Liver (tissue), 7 donors: ENCODE measurements at regions not wholly inside any gene's neighbourhood (a gene's known extent, or its start where the extent isn't known, plus 50 kb on each side); places are given as distances from the start of the nearest gene placed in this dataset.

Source experiments
- DNase-seq: peaks from one replicate; pipeline ENCODE4 v3.0.0-alpha.2; 2017; ENCODE audit warnings: low spot score
- H3K27ac ChIP-seq, 2 donors: one replicate each; pipeline ENCODE4 v1.7.0; 2013; ENCODE audit warnings: inconsistent platforms in 2 of 2, low read length in 2 of 2, control low read depth in 1 of 2, low read depth in 1 of 2, mild to moderate bottlenecking in 1 of 2
- H3K27me3 ChIP-seq, 4 donors: one replicate each; pipeline versions ENCODE4 v1.6.1 to v1.7.0; 2013; ENCODE audit warnings: low read length in 3 of 4, inconsistent platforms in 1 of 4, mild to moderate bottlenecking in 1 of 4, moderate library complexity in 1 of 4; ENCODE audit not compliant: control insufficient read depth in 4 of 4, insufficient read depth in 4 of 4
- H3K36me3 ChIP-seq, 4 donors: one replicate each; pipeline versions ENCODE4 v1.6.1 to v1.7.0; 2013; ENCODE audit warnings: low read length in 3 of 4, mild to moderate bottlenecking in 3 of 4, low read depth in 1 of 4, moderate library complexity in 1 of 4; ENCODE audit not compliant: control insufficient read depth in 4 of 4, insufficient read depth in 3 of 4
- H3K4me1 ChIP-seq, 4 donors: one replicate each; pipeline versions ENCODE4 v1.6.1 to v1.7.0; 2013; ENCODE audit warnings: low read length in 3 of 4, mild to moderate bottlenecking in 3 of 4, moderate library complexity in 1 of 4; ENCODE audit not compliant: control insufficient read depth in 4 of 4, insufficient read depth in 4 of 4
- H3K4me3 ChIP-seq, 3 donors: one replicate each; pipeline versions ENCODE4 v1.6.1 to v1.7.0; 2013; ENCODE audit warnings: low read length in 3 of 3, control low read depth in 1 of 3, low read depth in 1 of 3, mild to moderate bottlenecking in 1 of 3
- H3K9ac ChIP-seq, 2 donors: one replicate each; pipeline ENCODE4 v1.7.0; 2013; ENCODE audit warnings: low read length in 2 of 2, mild to moderate bottlenecking in 2 of 2, moderate library complexity in 2 of 2, control low read depth in 1 of 2, low read depth in 1 of 2
- H3K9me3 ChIP-seq, 4 donors: one replicate each; pipeline versions ENCODE4 v1.6.1 to v1.7.0; 2013; ENCODE audit warnings: low read length in 3 of 4; ENCODE audit not compliant: control insufficient read depth in 4 of 4
- EGR1 ChIP-seq, 2 donors: IDR thresholded peaks; 2 replicates each; pipeline ENCODE4 v1.6.1; 2016 to 2018; ENCODE audit warnings: antibody characterized with exemption in 2 of 2, low read depth in 2 of 2
- FOXA1 ChIP-seq: IDR thresholded peaks from 2 replicates; pipeline ENCODE4 v1.6.1; 2016; ENCODE audit warnings: antibody characterized with exemption
- FOXA2 ChIP-seq: IDR thresholded peaks from 2 replicates; pipeline ENCODE4 v1.6.1; 2016; ENCODE audit warnings: antibody characterized with exemption
- GABPA ChIP-seq, 2 donors: IDR thresholded peaks in 1 of 2; conservative IDR thresholded peaks in 1 of 2; 2 replicates each; pipeline ENCODE4 v1.6.1; 2016; ENCODE audit warnings: antibody characterized with exemption in 2 of 2, mild to moderate bottlenecking in 1 of 2, moderate library complexity in 1 of 2
- HNF4G ChIP-seq: IDR thresholded peaks from 2 replicates; pipeline ENCODE4 v1.6.1; 2016; ENCODE audit warnings: antibody characterized with exemption
- MAX ChIP-seq: IDR thresholded peaks from 2 replicates; pipeline ENCODE4 v1.6.1; 2016; ENCODE audit warnings: antibody characterized with exemption
- REST ChIP-seq: IDR thresholded peaks from 2 replicates; pipeline ENCODE4 v1.6.1; 2016; ENCODE audit warnings: antibody characterized with exemption, mild to moderate bottlenecking
- RXRA ChIP-seq, 2 donors: IDR thresholded peaks; 2 replicates each; pipeline ENCODE4 v1.6.1; 2017 to 2018; ENCODE audit warnings: antibody characterized with exemption in 2 of 2, mild to moderate bottlenecking in 1 of 2
- SP1 ChIP-seq: IDR thresholded peaks from 2 replicates; pipeline ENCODE4 v1.6.1; 2018; ENCODE audit warnings: antibody characterized with exemption, mild to moderate bottlenecking
- TAF1 ChIP-seq: conservative IDR thresholded peaks from 2 replicates; pipeline ENCODE4 v1.6.1; 2016; ENCODE audit warnings: antibody characterized with exemption, mild to moderate bottlenecking
- ZBTB33 ChIP-seq: IDR thresholded peaks from 2 replicates; pipeline ENCODE4 v1.6.1; 2016; ENCODE audit warnings: antibody characterized with exemption
- WGBS: extraction: QIAGEN DNeasy Blood & Tissue Kit; methylation state at CpG from one replicate; pipeline ENCODE4 v1.1.7; 2013; 5-methylcytosine and 5-hydroxymethylcytosine counted together
- donor health status: healthy.
- donor health status: healthy.
- donor health status: healthy.
- donor health status: healthy.

- Histone ChIP-seq H3K36me3 (no peaks in the 10 kb centered on the region), H3K9ac (no peak overlapping the region), H3K27ac (peak overlapping the region; percentile 11 to 97), H3K27me3 (no peaks in the 10 kb centered on the region), H3K4me1 (peaks cover 9 to 35% (median 30%) of the 10 kb centered on the region in 4 donors), H3K9me3 (no peaks in the 10 kb centered on the region), H3K4me3 (no peak overlapping the region)
- TF ChIP-seq EGR1 (IDR thresholded peaks at IDR 0.05; ENCODE audit: low read depth in 2 of 2), result no peak
- no peak for TF ChIP-seq FOXA1
- TF ChIP-seq ZBTB33, result no peak
- no peak for TF ChIP-seq RXRA (IDR thresholded peaks at IDR 0.05)
- TF ChIP-seq SP1, result no peak
- no peak for TF ChIP-seq GABPA (IDR thresholded peaks at IDR 0.05 in 1 of 2, conservative IDR thresholded peaks at IDR 0.05 in 1 of 2)
- TF ChIP-seq HNF4G, result no peak
- no peak for TF ChIP-seq TAF1
- no peak for TF ChIP-seq REST
- no peak for TF ChIP-seq FOXA2
- no peak for DNase-seq
- 84% methylated on average over 3 of the region's 3 CpGs for WGBS
These were observed 202.9 kb downstream of the PTEN start for GRCh38 chr10:88066319-88066718.

- WGBS, result 84% methylated on average over 6 of the region's 6 CpGs
- Histone ChIP-seq H3K4me1 (peaks cover 9 to 35% (median 30%) of the 10 kb centered on the region in 4 donors), H3K9me3 (no peaks in the 10 kb centered on the region), H3K27ac (peak overlapping the region in 1 of 2 donors; percentile 97), H3K36me3 (no peaks in the 10 kb centered on the region), H3K9ac (no peak overlapping the region), H3K4me3 (no peak overlapping the region), H3K27me3 (no peaks in the 10 kb centered on the region)
- TF ChIP-seq REST (no peak), MAX (peak; percentile 14)
- no peak for DNase-seq
These were observed 203.5 kb downstream of the PTEN start for GRCh38 chr10:88066876-88067275.
